Kidney epithelial cell (primary cell): ENCODE measurements at regions not wholly inside any gene's neighbourhood (a gene's known extent, or its start where the extent isn't known, plus 50 kb on each side); places are given as distances from the start of the nearest gene placed in this dataset.

Source experiments
- DNase-seq: peaks from one replicate; pipeline ENCODE4 v3.0.0-alpha.2; 2010; ENCODE audit warnings: low read depth
- H3K27me3 ChIP-seq: 2 replicates; pipeline ENCODE4 v1.6.0; 2011; ENCODE audit warnings: low read length; ENCODE audit not compliant: control insufficient read depth, insufficient read depth
- H3K36me3 ChIP-seq: 2 replicates; pipeline ENCODE4 v1.5.1; 2011; ENCODE audit warnings: low read length; ENCODE audit not compliant: control insufficient read depth, insufficient read depth
- H3K4me3 ChIP-seq: 2 replicates; pipeline ENCODE4 v1.5.1; 2011; ENCODE audit warnings: low read depth, mild to moderate bottlenecking, control low read depth, low read length
- TF ChIP-seq, protein P1 (sequence below): IDR thresholded peaks from 2 replicates; pipeline ENCODE4 v1.5.1; 2011; ENCODE audit warnings: mild to moderate bottlenecking, moderate library complexity, low read length, control low read depth, inconsistent platforms; ENCODE audit not compliant: insufficient read depth, poor library complexity, severe bottlenecking

DNA sequence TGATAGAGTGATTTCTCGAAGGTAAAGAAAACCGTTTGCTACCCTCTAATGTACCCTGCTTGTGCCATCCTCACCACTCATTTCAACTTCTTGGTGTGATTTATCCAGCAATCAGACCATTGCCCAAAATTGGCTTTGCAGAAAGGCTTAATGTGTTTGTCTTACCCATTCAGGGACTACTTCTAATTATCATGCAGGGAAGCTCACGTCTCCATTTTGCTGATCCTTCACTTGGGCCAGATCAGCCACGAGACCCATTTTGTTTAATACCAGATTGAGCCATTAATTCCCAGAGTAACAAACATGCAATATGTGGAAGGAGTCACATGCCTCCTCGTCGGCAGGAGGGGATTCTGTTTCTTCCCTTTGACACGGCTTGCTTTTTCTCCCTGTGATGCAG is 51.1 kb upstream of the CRY1 start:
- no peak for DNase-seq
- H3K27me3 ChIP-seq = no peaks in the 10 kb centered on the region
- TF ChIP-seq, protein P1, sequence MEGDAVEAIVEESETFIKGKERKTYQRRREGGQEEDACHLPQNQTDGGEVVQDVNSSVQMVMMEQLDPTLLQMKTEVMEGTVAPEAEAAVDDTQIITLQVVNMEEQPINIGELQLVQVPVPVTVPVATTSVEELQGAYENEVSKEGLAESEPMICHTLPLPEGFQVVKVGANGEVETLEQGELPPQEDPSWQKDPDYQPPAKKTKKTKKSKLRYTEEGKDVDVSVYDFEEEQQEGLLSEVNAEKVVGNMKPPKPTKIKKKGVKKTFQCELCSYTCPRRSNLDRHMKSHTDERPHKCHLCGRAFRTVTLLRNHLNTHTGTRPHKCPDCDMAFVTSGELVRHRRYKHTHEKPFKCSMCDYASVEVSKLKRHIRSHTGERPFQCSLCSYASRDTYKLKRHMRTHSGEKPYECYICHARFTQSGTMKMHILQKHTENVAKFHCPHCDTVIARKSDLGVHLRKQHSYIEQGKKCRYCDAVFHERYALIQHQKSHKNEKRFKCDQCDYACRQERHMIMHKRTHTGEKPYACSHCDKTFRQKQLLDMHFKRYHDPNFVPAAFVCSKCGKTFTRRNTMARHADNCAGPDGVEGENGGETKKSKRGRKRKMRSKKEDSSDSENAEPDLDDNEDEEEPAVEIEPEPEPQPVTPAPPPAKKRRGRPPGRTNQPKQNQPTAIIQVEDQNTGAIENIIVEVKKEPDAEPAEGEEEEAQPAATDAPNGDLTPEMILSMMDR = no peak
- H3K36me3 ChIP-seq = no peaks in the 10 kb centered on the region
- H3K4me3 ChIP-seq = no peak overlapping the region

DNA sequence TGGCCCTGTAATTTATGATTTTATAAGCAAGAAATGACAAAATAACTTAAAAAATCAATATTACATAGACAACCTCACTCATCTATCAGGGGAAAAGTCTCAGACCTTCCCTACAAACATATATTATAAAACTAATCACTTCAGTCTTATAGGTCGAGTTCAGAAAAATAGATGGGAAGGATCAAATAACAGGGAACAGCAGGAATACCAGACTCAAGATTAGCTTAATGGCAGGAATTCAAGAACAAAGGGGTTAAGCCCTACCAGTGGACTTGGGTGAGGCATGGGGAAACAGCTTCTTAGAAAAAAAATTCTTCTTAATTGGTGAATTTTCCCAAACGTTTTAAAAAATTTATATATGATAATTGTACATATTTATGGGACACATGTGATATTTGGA is 51.6 kb upstream of the CRY1 start:
- Histone ChIP-seq H3K36me3 (no peaks in the 10 kb centered on the region), H3K27me3 (no peaks in the 10 kb centered on the region), H3K4me3 (no peak overlapping the region)
- DNase-seq = no peak
- TF ChIP-seq, protein P1 = no peak

DNA sequence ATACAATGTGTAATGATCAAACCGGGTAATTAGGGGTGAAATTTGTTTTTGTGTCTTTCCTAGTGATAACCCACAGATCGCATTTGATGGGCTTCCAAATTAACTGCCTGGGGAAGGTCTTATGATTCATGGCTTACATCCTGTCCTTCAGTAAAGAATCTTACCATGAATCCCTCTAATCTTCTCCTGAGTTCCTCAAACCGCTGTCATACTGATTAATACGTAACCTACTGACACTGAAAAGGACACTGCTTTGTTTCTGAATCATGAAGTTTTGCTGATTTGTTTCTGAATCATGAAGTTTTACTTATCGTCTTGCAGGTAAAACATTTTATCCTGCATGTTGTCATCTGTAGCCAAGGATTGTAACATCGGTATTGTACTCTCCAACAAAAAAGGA is 52.0 kb upstream of the CRY1 start:
- H3K27me3 ChIP-seq = no peaks in the 10 kb centered on the region
- no peak overlapping the region for H3K4me3 ChIP-seq
- TF ChIP-seq, protein P1 = no peak
- peak; percentile 18 for DNase-seq
- no peaks in the 10 kb centered on the region for H3K36me3 ChIP-seq

DNA sequence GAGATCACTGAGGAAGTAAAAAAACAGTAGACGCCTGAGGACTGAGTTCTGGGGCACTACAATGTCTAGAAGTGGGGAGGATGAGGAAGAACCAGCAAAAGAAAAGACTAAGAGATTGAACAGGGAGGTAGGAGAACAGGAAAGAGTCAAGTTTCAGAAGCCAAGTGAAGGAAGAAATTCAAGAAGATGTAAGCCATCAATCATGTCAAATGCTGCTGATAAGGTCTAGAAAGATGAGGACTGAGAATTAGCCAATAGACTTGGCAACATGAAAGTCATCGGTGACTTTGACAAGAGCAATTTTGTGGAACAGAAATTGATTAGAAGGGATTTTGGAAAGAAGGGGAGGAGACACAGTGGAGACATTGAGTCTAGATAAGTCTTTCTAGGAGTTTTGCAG is 54.8 kb upstream of the CRY1 start:
- H3K36me3 ChIP-seq = no peaks in the 10 kb centered on the region

DNA sequence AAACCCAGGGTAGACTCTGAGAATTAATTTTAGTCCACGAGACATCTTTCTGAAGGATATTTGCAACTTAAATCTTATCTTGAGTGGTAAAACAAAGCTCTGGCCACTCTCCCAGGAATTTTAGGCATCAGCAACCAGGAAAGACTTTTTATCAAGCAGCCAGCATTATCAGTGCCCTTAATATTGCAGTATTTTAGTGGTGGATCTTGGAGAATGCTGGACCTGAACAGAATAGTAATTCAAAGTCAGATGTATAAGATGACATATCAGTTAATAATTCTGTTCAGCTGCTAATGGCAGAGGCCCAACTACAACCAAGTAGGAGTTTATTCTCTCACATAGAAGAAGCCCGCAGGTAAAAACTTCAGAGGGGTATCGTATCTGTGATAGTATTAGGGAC is 59.0 kb upstream of the CRY1 start:
- H3K36me3 ChIP-seq = no peaks in the 10 kb centered on the region
- DNase-seq = no peak
- TF ChIP-seq, protein P1 = no peak
- H3K4me3 ChIP-seq = no peak overlapping the region
- no peaks in the 10 kb centered on the region for H3K27me3 ChIP-seq

More for the DNA sequence above, 54.8 kb upstream of the CRY1 start:
- H3K4me3 ChIP-seq = no peak overlapping the region
- H3K27me3 ChIP-seq = no peaks in the 10 kb centered on the region
- TF ChIP-seq, protein P1 = no peak
- DNase-seq = no peak

DNA sequence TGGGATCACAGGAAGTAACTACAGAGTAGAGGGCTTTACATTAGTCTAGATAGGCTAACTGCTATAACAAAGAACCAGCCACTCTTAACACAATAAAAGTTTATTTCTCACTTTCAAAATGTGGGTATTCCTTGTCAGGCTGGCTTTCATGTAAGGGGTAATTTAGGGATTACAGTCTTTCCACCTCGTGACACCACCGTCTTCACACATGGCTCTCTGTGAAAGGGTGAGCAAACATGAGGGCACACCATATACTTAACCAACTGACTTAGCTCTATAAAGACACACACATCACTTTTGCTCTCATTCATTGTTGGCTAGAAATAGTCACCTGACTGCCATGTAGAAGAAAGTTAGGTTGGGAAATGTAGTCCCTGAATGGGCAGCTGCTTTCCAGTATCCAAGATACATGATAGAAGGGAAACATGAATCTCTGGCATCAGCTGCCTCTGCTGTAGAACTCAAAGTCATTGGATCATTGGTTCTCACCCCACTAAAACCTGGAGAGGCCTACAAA is 66.1 kb upstream of the CRY1 start:
- no peak overlapping the region for H3K4me3 ChIP-seq
- no peaks in the 10 kb centered on the region for H3K36me3 ChIP-seq
- no peak for DNase-seq
- no peaks in the 10 kb centered on the region for H3K27me3 ChIP-seq
- TF ChIP-seq, protein P1 = no peak
